ENCODE measurements at regions not wholly inside any gene's neighbourhood (a gene's known extent, or its start where the extent isn't known, plus 50 kb on each side); places are given as distances from the start of the nearest gene placed in this dataset.
A peak's percentile ranks its signal among the peaks of the same experiment; 100 is the strongest.

GRCh38 chr6:44642349-44642748 lies 254.8 kb downstream of the CDC5L start:
- no peak for DNase-seq
- ChIA-PET CTCF (interaction anchor here (1.0 kb wide), 1 partner anchor 166 kb away, joined by 3 read pairs; no protein-coding TSS in a partner anchor), POLR2A (no interaction called here)
- H3K4me3 ChIP-seq (ENCODE audit: low read depth, low read length): no peak overlapping the region
- TF ChIP-seq CTCF (IDR thresholded peaks at IDR 0.05; ENCODE audit: insufficient read depth in 1 of 2, low read depth in 1 of 2, low read length in 1 of 2, severe bottlenecking in 1 of 2, unreplicated experiment in 1 of 2): no peak
- Mint-ChIP-seq H3K4me3 (ENCODE audit: unreplicated experiment) (no peak overlapping the region), H3K4me1 (ENCODE audit: low read depth, unreplicated experiment) (no peaks in the 10 kb centered on the region), H3K27ac (ENCODE audit: unreplicated experiment) (no peak overlapping the region), H3K9me3 (ENCODE audit: unreplicated experiment) (no peaks in the 10 kb centered on the region), H3K27me3 (ENCODE audit: insufficient read depth, unreplicated experiment) (peaks cover 3% of the 10 kb centered on the region), H3K36me3 (ENCODE audit: insufficient read depth, unreplicated experiment) (no peaks in the 10 kb centered on the region)
- H3K9me3 ChIP-seq: peaks cover 3% of the 10 kb centered on the region; the same call in 1 of the 2 replicates
- H3K4me1 ChIP-seq: no peaks in the 10 kb centered on the region
- intact Hi-C loops (cut with micrococcal nuclease; ENCODE audit: unreplicated experiment): no loop called here
- no peaks in the 10 kb centered on the region for H3K27me3 ChIP-seq (replicated peaks; ENCODE audit: control insufficient read depth, insufficient read depth, low read length)
- no peaks in the 10 kb centered on the region for H3K36me3 ChIP-seq (ENCODE audit: control insufficient read depth, insufficient read depth, low read length)
- BruUV-seq (replicated peaks): no TSS peak

GRCh38 chr6:44642870-44643522 lies 255.5 kb downstream of the CDC5L start:
- intact Hi-C loops (cut with micrococcal nuclease; ENCODE audit: unreplicated experiment): no loop called here
- Mint-ChIP-seq H3K4me3 (ENCODE audit: unreplicated experiment) (no peak overlapping the region), H3K27ac (ENCODE audit: unreplicated experiment) (no peak overlapping the region), H3K36me3 (ENCODE audit: insufficient read depth, unreplicated experiment) (no peaks in the 10 kb centered on the region), H3K4me1 (ENCODE audit: low read depth, unreplicated experiment) (no peaks in the 10 kb centered on the region), H3K27me3 (ENCODE audit: insufficient read depth, unreplicated experiment) (peaks cover 3% of the 10 kb centered on the region), H3K9me3 (ENCODE audit: unreplicated experiment) (no peaks in the 10 kb centered on the region)
- POLR2A ChIA-PET: no interaction called here
- DNase-seq: no peak
- no peak for TF ChIP-seq CTCF (IDR thresholded peaks at IDR 0.05; ENCODE audit: insufficient read depth in 1 of 2, low read depth in 1 of 2, low read length in 1 of 2, severe bottlenecking in 1 of 2, unreplicated experiment in 1 of 2)
- Histone ChIP-seq H3K4me1 (no peaks in the 10 kb centered on the region), H3K9me3 (no peaks in the 10 kb centered on the region), H3K4me3 (ENCODE audit: low read depth, low read length) (no peak overlapping the region), H3K36me3 (ENCODE audit: control insufficient read depth, insufficient read depth, low read length) (no peaks in the 10 kb centered on the region), H3K27me3 (replicated peaks; ENCODE audit: control insufficient read depth, insufficient read depth, low read length) (no peaks in the 10 kb centered on the region)
- no TSS peak for BruUV-seq (replicated peaks)
- CTCF ChIA-PET: interaction anchor here (1.0 kb wide), 1 partner anchor 167 kb away, joined by 3 read pairs; no protein-coding TSS in a partner anchor

- POLR2A ChIA-PET: no interaction called here
- H3K4me1 ChIP-seq: no peaks in the 10 kb centered on the region
- no peaks in the 10 kb centered on the region for H3K4me1 Mint-ChIP-seq (ENCODE audit: low read depth, unreplicated experiment)
- CTCF ChIA-PET: interaction anchor here (1.0 to 1.4 kb wide), 2 partner anchors 10 to 15 kb away, joined by 3 to 4 read pairs; no protein-coding TSS in a partner anchor
- no TSS peak for BruUV-seq (replicated peaks)
- no peaks in the 10 kb centered on the region for H3K27me3 ChIP-seq (replicated peaks; ENCODE audit: control insufficient read depth, insufficient read depth, low read length)
- peaks cover 7% of the 10 kb centered on the region for H3K27me3 Mint-ChIP-seq (ENCODE audit: insufficient read depth, unreplicated experiment)
- H3K9me3 ChIP-seq: no peaks in the 10 kb centered on the region
- H3K4me3 ChIP-seq (ENCODE audit: low read depth, low read length): no peak overlapping the region
- no peaks in the 10 kb centered on the region for H3K36me3 Mint-ChIP-seq (ENCODE audit: insufficient read depth, unreplicated experiment)
- no peaks in the 10 kb centered on the region for H3K9me3 Mint-ChIP-seq (ENCODE audit: unreplicated experiment)
- peak in 1 of 2 experiments; percentile 13 for TF ChIP-seq CTCF (IDR thresholded peaks at IDR 0.05; ENCODE audit: insufficient read depth in 1 of 2, low read depth in 1 of 2, low read length in 1 of 2, severe bottlenecking in 1 of 2, unreplicated experiment in 1 of 2)
- H3K4me3 Mint-ChIP-seq (ENCODE audit: unreplicated experiment): no peak overlapping the region
- no peak for DNase-seq
- intact Hi-C loops (cut with micrococcal nuclease; ENCODE audit: unreplicated experiment): no loop called here
- no peak overlapping the region for H3K27ac Mint-ChIP-seq (ENCODE audit: unreplicated experiment)
- no peaks in the 10 kb centered on the region for H3K36me3 ChIP-seq (ENCODE audit: control insufficient read depth, insufficient read depth, low read length)
Observed at GRCh38 chr6:44645276-44645675, 257.8 kb downstream of the CDC5L start.
